Mucosa of descending colon (tissue), 3 donors: ENCODE measurements at regions not wholly inside any gene's neighbourhood (a gene's known extent, or its start where the extent isn't known, plus 50 kb on each side); places are given as distances from the start of the nearest gene placed in this dataset.

Experiments used
- ATAC-seq: fragments of 200-7000 bp; cut with Tn5 transposase; one replicate; pipeline ENCODE4 v1.9.1; 2020; ENCODE audit warnings: mild to moderate bottlenecking, moderate library complexity
- DNase-seq, 3 donors: peaks; one replicate each; pipeline ENCODE4 v3.0.0-alpha.2; 2020
- H3K36me3 ChIP-seq: fragments of 200-600 bp; one replicate; pipeline ENCODE4 v1.8.0; 2021; ENCODE audit warnings: low read depth, mild to moderate bottlenecking
- H3K4me1 ChIP-seq: fragments of 200-600 bp; one replicate; pipeline ENCODE4 v1.8.0; 2021; ENCODE audit warnings: low read depth, mild to moderate bottlenecking
- H3K4me3 ChIP-seq: fragments of 200-600 bp; one replicate; pipeline ENCODE4 v1.8.0; 2021; ENCODE audit warnings: mild to moderate bottlenecking
- H3K9me3 ChIP-seq: fragments of 200-600 bp; one replicate; pipeline ENCODE4 v1.8.0; 2021; ENCODE audit warnings: mild to moderate bottlenecking
- CTCF ChIP-seq: fragments of 200-600 bp; IDR thresholded peaks from one replicate; pipeline ENCODE4 v1.8.0; 2022; ENCODE audit warnings: antibody characterized with exemption, mild to moderate bottlenecking
- intact Hi-C, 2 donors: fragments of 100-400 bp; cut with DNase I in 1 of 2; cut with micrococcal nuclease in 1 of 2; formaldehyde crosslinking; loops; one replicate each; pipeline versions ENCODE4 v1.11.0 to v1.11.1; 2022; cut with DNase I, micrococcal nuclease
- donor health status: DM: no; HTN: no; CAD: no; lungs with moderate emphysema.
- donor health status: DM: no; HTN: no; CAD: no.
- donor health status: DM: no; HTN: yes; CAD: no.

GRCh38 chr2:221143231-221143630 lies 428.9 kb downstream of the EPHA4 start:
- Histone ChIP-seq H3K4me1 (no peaks in the 10 kb centered on the region), H3K9me3 (no peaks in the 10 kb centered on the region), H3K36me3 (no peaks in the 10 kb centered on the region), H3K4me3 (no peak overlapping the region)
- no peak for TF ChIP-seq CTCF
- intact Hi-C loops, result no loop called here
- DNase-seq (no peak), ATAC-seq (no peak)

- no peak overlapping the region for H3K4me3 ChIP-seq
- no peak for DNase-seq
- intact Hi-C loops, result no loop called here
- no peaks in the 10 kb centered on the region for H3K9me3 ChIP-seq
- no peak for TF ChIP-seq CTCF
- no peak for ATAC-seq
- no peaks in the 10 kb centered on the region for H3K36me3 ChIP-seq
- H3K4me1 ChIP-seq, result no peaks in the 10 kb centered on the region
These were observed 427.2 kb downstream of the EPHA4 start for GRCh38 chr2:221144909-221145308.

GRCh38 chr2:221145396-221145795 lies 426.7 kb downstream of the EPHA4 start:
- H3K4me1 ChIP-seq, result no peaks in the 10 kb centered on the region
- TF ChIP-seq CTCF, result no peak
- no peaks in the 10 kb centered on the region for H3K9me3 ChIP-seq
- no peak overlapping the region for H3K4me3 ChIP-seq
- DNase-seq (no peak), ATAC-seq (no peak)
- H3K36me3 ChIP-seq, result no peaks in the 10 kb centered on the region
- intact Hi-C loops, result no loop called here

- Histone ChIP-seq H3K4me3 (no peak overlapping the region), H3K4me1 (no peaks in the 10 kb centered on the region), H3K9me3 (no peaks in the 10 kb centered on the region), H3K36me3 (no peaks in the 10 kb centered on the region)
- no peak for DNase-seq
- no peak for ATAC-seq
- no peak for TF ChIP-seq CTCF
- intact Hi-C loops, result no loop called here
These were observed 418.9 kb downstream of the EPHA4 start for GRCh38 chr2:221153226-221153625.

- Histone ChIP-seq H3K4me3 (no peak overlapping the region), H3K4me1 (no peaks in the 10 kb centered on the region), H3K36me3 (no peaks in the 10 kb centered on the region), H3K9me3 (no peaks in the 10 kb centered on the region)
- intact Hi-C loops, result no loop called here
- DNase-seq (no peak), ATAC-seq (no peak)
- TF ChIP-seq CTCF, result no peak
These were observed 417.9 kb downstream of the EPHA4 start for GRCh38 chr2:221154176-221154575.

GRCh38 chr2:221156062-221156734 lies 415.9 kb downstream of the EPHA4 start:
- Histone ChIP-seq H3K9me3 (no peaks in the 10 kb centered on the region), H3K4me3 (no peak overlapping the region), H3K4me1 (no peaks in the 10 kb centered on the region), H3K36me3 (no peaks in the 10 kb centered on the region)
- DNase-seq (no peak), ATAC-seq (no peak)
- intact Hi-C loops, result no loop called here
- TF ChIP-seq CTCF, result no peak
